HL-60 (cell line): ENCODE measurements at regions not wholly inside any gene's neighbourhood (a gene's known extent, or its start where the extent isn't known, plus 50 kb on each side); places are given as distances from the start of the nearest gene placed in this dataset.

ENCODE experiments used
- CTCF ChIP-seq: IDR thresholded peaks from one replicate; pipeline ENCODE4 v1.5.1; 2011; ENCODE audit warnings: low read length, control low read depth, inconsistent platforms; ENCODE audit not compliant: insufficient read depth
- GABPA ChIP-seq: IDR thresholded peaks from 2 replicates; pipeline ENCODE4 v1.6.1; 2012; ENCODE audit warnings: low read depth
- POLR2AphosphoS5 ChIP-seq: IDR thresholded peaks from 2 replicates; pipeline ENCODE4 v1.6.1; 2012; ENCODE audit warnings: low read depth
- REST ChIP-seq: IDR thresholded peaks from 2 replicates; pipeline ENCODE4 v1.6.1; 2012; ENCODE audit warnings: low read depth; ENCODE audit not compliant: insufficient replicate concordance

GRCh38 chr2:186384226-186384625 is 101.8 kb upstream of the ZC3H15 start:
- TF ChIP-seq CTCF, result no peak
- no peak for TF ChIP-seq POLR2AphosphoS5
- no peak for TF ChIP-seq GABPA
- TF ChIP-seq REST, result no peak
